ENCODE measurements at regions not wholly inside any gene's neighbourhood (a gene's known extent, or its start where the extent isn't known, plus 50 kb on each side); places are given as distances from the start of the nearest gene placed in this dataset.

DNA sequence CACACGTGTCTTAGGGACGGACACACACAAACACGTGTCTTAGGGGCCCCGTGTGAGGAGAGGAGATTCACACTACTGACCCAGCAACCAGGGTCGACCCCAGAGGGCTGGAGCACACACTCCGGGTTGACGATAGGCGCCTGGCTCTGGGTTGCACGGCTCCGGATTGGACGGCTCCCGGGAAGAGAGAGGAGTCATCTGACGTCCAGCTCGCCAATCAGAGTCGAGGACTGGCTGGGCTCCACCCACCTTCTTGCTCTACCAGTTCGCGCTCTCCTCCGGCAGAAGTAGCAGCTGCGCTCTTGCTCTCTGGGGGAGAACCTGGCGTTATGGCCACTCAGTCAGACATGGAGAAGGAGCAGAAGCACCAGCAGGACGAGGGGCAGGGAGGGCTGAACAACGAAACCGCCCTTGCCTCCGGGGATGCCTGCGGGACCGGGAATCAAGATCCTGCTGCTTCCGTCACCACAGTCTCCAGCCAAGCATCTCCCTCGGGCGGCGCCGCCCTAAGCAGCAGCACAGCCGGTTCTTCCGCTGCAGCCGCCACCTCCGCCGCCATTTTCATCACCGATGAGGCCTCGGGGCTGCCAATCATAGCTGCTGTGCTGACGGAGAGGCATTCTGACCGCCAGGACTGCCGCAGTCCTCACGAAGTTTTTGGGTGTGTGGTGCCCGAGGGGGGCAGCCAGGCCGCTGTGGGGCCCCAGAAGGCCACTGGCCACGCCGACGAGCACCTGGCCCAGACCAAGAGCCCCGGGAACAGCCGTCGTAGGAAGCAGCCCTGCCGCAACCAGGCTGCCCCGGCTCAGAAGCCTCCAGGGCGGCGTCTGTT is 74.3 kb downstream of the NUDT10 start:
- TF ChIP-seq, protein P1, sequence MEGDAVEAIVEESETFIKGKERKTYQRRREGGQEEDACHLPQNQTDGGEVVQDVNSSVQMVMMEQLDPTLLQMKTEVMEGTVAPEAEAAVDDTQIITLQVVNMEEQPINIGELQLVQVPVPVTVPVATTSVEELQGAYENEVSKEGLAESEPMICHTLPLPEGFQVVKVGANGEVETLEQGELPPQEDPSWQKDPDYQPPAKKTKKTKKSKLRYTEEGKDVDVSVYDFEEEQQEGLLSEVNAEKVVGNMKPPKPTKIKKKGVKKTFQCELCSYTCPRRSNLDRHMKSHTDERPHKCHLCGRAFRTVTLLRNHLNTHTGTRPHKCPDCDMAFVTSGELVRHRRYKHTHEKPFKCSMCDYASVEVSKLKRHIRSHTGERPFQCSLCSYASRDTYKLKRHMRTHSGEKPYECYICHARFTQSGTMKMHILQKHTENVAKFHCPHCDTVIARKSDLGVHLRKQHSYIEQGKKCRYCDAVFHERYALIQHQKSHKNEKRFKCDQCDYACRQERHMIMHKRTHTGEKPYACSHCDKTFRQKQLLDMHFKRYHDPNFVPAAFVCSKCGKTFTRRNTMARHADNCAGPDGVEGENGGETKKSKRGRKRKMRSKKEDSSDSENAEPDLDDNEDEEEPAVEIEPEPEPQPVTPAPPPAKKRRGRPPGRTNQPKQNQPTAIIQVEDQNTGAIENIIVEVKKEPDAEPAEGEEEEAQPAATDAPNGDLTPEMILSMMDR (IDR thresholded peaks at IDR 0.05; ENCODE audit: extremely low read depth, missing control alignments), result no peak

DNA sequence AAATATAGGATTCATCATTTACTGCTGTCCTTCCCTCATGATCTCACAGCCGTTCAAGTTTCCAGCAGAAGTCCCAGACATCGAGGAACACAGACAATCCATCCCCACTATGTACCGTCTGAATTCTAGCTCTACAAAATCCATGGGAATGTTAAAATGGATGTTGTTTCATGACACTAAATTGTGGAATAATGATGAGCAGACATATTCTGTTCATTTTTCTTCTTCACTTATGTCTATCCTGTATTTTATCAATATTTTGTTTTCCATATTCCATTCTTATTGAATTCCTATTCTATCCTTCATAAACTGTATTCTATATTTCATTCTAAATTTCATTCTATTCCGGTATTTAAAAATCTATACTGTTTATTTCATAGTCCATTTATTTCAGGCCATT is 71.8 kb downstream of the NUDT10 start:
- no peak for DNase-seq (ENCODE audit: low spot score)
- TF ChIP-seq, protein P1 (IDR thresholded peaks at IDR 0.05; ENCODE audit: extremely low read depth, missing control alignments), result no peak

More for the DNA sequence above, 74.3 kb downstream of the NUDT10 start:
- no peak for DNase-seq (ENCODE audit: low spot score)

DNA sequence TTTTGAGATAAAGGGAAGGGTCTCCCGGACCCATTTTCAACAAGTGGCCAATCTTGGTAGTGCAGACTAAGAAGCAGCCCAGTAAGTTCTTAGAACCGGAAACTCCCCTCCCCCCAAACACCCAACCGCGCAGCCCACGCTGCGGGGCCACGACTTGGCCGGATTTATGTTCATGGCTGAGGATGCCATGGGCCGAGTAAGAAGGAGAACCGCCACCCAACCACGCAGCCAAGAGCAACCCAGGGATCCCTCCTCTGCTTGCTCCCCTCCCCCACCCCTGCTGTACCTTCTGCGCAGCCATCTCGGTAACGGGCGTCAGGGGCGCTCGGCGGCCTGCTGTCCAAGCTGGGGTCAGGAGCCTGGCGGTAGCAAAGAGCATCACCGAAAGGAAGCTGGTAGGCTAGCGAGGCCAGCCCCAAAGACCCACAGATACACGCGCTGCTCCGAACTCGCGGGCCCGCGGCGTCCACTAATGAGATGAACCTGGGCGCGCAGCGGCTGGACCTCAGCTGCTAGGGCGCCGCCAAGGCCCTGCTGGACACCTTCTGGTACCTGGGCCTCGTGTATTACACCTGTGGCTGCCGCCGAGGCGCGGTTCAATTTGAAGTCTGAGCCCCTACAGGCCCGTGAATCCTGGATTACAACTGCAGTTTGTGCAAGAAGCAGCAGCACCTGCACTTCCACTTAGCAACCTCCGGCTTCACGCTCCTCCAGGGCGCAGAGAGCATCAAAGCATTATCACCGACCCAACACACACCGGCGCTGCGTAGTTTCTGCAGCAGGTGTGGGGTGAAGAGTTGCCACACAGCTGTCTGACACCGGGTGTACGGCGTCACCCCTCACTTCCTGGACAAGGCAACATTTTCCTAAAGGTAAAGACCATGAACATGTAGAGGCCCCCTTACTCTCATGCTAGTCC is 63.4 kb downstream of the NUDT10 start:
- DNase-seq (ENCODE audit: low spot score), result no peak

DNA sequence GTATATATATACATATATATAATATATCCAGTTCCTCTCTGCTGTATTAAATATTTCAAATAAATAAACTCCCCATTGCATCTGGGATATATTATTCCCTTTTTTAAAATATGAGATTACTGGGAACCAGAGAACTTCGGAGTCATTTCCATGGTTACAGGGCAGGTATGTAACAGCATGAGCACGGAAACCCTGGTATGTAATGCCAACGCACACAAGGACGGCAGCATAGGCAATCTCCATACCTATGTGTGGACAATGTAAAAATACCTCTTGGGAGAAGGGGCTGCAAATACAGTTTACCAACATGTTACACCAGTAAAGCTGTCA is 62.8 kb downstream of the NUDT10 start:
- no peak for DNase-seq (ENCODE audit: low spot score)
- TF ChIP-seq, protein P1 (IDR thresholded peaks at IDR 0.05; ENCODE audit: extremely low read depth, missing control alignments), result no peak

More for the DNA sequence above, 63.4 kb downstream of the NUDT10 start:
- TF ChIP-seq, protein P1 (IDR thresholded peaks at IDR 0.05; ENCODE audit: extremely low read depth, missing control alignments), result no peak
